LNCaP clone FGC (cell line): ENCODE measurements at regions not wholly inside any gene's neighbourhood (a gene's known extent, or its start where the extent isn't known, plus 50 kb on each side); places are given as distances from the start of the nearest gene placed in this dataset.

Experiments used
- DNase-seq: peaks from one replicate; pipeline ENCODE4 v3.0.0-alpha.2; 2011; ENCODE audit warnings: low read depth
- H3K4me3 ChIP-seq: 2 replicates; pipeline ENCODE4 v1.5.1; 2011; ENCODE audit warnings: mild to moderate bottlenecking, low read depth, low read length, control low read depth
- TF ChIP-seq, protein P1 (sequence below): IDR thresholded peaks from 2 replicates; pipeline ENCODE4 v1.5.1; 2012; ENCODE audit warnings: mild to moderate bottlenecking; ENCODE audit not compliant: control insufficient read depth, insufficient read depth; ENCODE audit errors: extremely low read depth

DNA sequence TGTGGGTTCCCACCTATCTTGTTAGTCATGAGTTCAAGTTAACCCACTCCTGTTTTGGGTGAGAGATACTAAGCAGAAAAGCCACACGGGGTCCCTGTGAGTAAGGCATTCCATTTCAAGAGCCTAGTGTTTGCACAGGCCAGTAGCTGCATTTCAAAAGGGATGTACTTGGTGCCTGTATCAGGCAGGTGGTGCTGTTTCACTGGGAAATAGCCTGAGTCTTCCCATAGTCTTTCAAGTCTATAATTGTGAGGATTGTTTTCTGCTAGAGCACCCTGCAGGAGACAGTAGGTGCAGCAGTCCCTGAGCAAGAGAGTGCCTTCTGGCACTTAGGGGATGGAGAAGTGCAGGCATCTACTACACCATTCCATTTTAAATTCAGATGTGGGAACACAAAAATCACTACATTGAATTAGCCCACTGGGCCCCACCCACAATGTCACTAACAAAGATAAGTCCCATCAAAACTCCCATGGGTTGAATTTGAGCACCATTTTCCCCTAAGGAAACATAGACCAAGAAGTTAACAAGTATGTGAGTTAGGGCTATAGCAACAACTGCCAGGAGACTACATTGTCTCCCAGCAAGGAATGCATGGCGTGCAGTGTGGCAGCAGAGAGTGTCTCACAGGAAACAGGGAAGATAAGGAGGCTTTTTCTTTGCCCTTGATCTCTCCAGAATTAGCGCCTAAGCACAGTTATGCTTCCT is 263.2 kb downstream of the COX7C start:
- DNase-seq: peak; percentile 64
- H3K4me3 ChIP-seq: no peak overlapping the region
- TF ChIP-seq, protein P1, sequence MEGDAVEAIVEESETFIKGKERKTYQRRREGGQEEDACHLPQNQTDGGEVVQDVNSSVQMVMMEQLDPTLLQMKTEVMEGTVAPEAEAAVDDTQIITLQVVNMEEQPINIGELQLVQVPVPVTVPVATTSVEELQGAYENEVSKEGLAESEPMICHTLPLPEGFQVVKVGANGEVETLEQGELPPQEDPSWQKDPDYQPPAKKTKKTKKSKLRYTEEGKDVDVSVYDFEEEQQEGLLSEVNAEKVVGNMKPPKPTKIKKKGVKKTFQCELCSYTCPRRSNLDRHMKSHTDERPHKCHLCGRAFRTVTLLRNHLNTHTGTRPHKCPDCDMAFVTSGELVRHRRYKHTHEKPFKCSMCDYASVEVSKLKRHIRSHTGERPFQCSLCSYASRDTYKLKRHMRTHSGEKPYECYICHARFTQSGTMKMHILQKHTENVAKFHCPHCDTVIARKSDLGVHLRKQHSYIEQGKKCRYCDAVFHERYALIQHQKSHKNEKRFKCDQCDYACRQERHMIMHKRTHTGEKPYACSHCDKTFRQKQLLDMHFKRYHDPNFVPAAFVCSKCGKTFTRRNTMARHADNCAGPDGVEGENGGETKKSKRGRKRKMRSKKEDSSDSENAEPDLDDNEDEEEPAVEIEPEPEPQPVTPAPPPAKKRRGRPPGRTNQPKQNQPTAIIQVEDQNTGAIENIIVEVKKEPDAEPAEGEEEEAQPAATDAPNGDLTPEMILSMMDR: peak; percentile 85

DNA sequence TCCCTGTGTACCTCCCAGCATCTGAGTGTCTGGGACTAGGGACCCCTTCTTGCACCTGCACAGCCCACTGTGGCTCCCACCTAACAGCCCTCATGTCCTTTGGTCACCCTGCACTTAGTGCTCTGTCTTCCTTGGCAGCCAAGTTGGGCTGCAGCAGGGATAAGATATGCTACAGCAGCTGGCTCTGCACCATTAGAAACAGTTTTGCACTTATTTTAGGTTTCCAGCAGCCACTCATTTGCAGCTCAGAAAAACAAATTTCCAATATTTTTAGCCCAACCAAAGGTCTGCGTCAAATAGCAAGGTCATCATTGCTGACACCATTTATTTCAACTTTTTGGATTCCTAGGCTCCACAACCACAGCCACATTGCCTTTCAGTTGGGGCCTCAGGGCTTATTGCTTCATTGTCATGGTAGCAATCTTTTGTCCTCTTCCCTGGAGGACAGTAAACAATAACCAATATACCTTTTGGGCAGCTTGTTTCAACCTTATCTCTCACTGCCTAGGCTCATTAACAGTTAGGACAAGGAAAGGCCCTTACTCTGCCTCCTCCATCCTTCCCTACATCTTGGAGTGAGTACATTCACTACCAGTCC is 263.9 kb downstream of the COX7C start:
- no peak for DNase-seq
- TF ChIP-seq, protein P1: no peak
- no peak overlapping the region for H3K4me3 ChIP-seq

DNA sequence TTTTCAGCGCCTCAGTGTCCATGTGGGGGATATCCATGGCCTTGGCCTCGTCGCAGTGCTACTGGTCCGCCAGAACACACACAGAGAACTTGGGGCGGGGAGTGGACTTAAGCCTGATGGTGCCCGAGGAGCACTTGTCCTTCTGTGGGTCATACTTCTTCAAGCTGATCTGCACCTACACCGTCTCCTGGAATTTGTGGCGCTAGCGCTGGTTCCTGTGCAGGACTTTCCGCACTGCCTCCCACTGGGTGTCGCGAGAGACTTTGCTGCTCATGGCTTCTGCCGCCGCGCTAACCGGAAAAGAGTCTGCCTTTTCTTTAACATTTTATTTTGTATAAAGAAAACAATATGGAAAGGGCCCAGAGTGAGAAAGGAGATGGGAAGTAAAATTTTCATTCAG is 266.9 kb downstream of the COX7C start:
- TF ChIP-seq, protein P1: no peak

DNA sequence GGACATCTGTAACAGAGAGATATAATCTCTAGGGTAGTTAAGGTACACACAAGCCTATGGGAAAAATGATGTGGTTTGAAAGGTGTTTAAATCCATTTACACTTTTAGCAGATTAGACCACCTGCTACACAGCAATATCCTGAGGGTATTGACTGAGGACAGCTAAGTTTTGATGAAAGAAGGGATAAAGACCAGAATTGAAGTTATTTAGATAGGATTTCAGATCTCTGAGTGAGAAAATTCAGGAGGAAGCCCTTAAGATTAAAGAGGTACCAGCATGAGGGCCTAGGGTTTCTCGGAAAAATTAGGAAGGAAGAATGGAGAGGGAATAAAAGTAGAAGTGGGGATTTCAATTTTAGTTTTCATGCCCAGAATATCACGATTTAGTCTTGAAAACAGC is 267.3 kb downstream of the COX7C start:
- TF ChIP-seq, protein P1: no peak
- no peak for DNase-seq

More for the DNA sequence above, 266.9 kb downstream of the COX7C start:
- H3K4me3 ChIP-seq: no peak overlapping the region
- DNase-seq: no peak

GRCh38 chr5:86885489-86886230 is 267.9 kb downstream of the COX7C start:
- no peak overlapping the region for H3K4me3 ChIP-seq
- no peak for DNase-seq
- TF ChIP-seq, protein P1: no peak

More for the DNA sequence above, 267.3 kb downstream of the COX7C start:
- H3K4me3 ChIP-seq: no peak overlapping the region

DNA sequence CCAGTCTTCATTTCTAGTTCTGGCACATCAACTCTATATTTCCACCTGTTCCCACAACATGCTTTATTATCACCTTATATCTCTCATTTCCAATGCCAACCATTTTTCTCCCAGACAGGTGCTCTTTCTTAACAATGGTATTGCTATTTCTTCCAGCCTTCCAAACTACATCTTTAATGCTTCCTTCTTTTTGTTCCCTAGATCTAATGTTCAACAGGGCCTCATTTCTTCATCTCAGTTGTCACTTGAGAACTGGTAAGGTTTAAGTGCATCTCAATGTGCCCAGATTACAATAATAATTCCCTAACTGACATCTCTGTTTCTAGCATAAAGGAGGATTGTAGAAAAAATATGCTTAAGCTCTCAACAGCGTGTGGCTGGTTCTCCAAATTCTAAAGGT is 272.6 kb downstream of the COX7C start:
- no peak overlapping the region for H3K4me3 ChIP-seq
- no peak for DNase-seq
- TF ChIP-seq, protein P1: no peak

DNA sequence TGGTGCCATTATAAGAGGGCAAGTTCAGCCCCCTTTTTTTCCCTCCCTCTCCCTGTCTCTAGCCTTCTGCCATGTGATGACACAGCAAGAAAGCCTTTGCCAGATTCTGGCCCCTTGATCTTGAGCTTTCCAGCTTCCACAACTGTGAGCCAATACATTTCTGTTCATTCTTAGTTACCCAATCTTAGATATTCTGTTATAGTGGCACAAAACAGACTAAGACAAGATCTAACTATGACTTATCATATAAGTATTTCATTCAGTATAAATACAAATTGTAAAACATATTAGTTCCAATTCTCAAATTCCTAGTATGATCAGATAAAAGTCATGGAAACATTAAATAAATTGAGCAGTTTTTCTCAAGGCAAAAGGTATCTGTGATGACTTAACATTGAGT is 276.3 kb downstream of the COX7C start:
- DNase-seq: no peak

More for the DNA sequence above, 276.3 kb downstream of the COX7C start:
- H3K4me3 ChIP-seq: no peak overlapping the region
- TF ChIP-seq, protein P1: no peak
